DND-41 (cell line): ENCODE measurements at regions not wholly inside any gene's neighbourhood (a gene's known extent, or its start where the extent isn't known, plus 50 kb on each side); places are given as distances from the start of the nearest gene placed in this dataset.

ENCODE experiments used
- ATAC-seq: fragments of 200-7000 bp; cut with Tn5 transposase; 3 replicates; pipeline ENCODE4 v1.9.1; 2021; ENCODE audit warnings: low read depth; ENCODE audit not compliant: insufficient read depth
- DNase-seq: peaks from one replicate; pipeline ENCODE4 v3.0.0-alpha.2; 2020
- H2AFZ ChIP-seq: 2 replicates; pipeline ENCODE4 v1.6.0; 2012; ENCODE audit warnings: low read depth, low read length
- H3K27ac ChIP-seq: 2 replicates; pipeline ENCODE4 v1.5.1; 2012; ENCODE audit warnings: low read length, inconsistent platforms
- H3K27me3 ChIP-seq: fragments of 200-600 bp; sonication (generic); 2 replicates; pipeline ENCODE4 v1.6.0; 2012; ENCODE audit warnings: low read length, mild to moderate bottlenecking, inconsistent platforms; ENCODE audit not compliant: insufficient read depth, poor library complexity
- H3K36me3 ChIP-seq: 2 replicates; pipeline ENCODE4 v1.5.1; 2012; ENCODE audit warnings: low read length, inconsistent platforms; ENCODE audit not compliant: insufficient read depth
- H3K4me1 ChIP-seq: 2 replicates; pipeline ENCODE4 v1.5.1; 2012; ENCODE audit warnings: mild to moderate bottlenecking, low read length; ENCODE audit not compliant: insufficient read depth
- H3K4me2 ChIP-seq: 2 replicates; pipeline ENCODE4 v1.6.0; 2012; ENCODE audit warnings: mild to moderate bottlenecking, moderate library complexity, low read length, inconsistent platforms; ENCODE audit not compliant: insufficient read depth
- H3K4me3 ChIP-seq, 2 experiments: fragments of 200-600 bp in 1 of 2; shearing (Covaris generic) in 1 of 2; 2 replicates each; pipeline ENCODE4 v1.5.1; 2012 to 2016; ENCODE audit warnings: inconsistent platforms in 2 of 2, low read length in 2 of 2, mild to moderate bottlenecking in 2 of 2, low read depth in 1 of 2, moderate library complexity in 1 of 2
- H3K79me2 ChIP-seq: 2 replicates; pipeline ENCODE4 v1.6.0; 2012; ENCODE audit warnings: low read length, inconsistent platforms; ENCODE audit not compliant: insufficient read depth
- H3K9ac ChIP-seq: 2 replicates; pipeline ENCODE4 v1.6.0; 2012; ENCODE audit warnings: low read depth, mild to moderate bottlenecking, inconsistent platforms, low read length, moderate library complexity
- H3K9me3 ChIP-seq: 2 replicates; pipeline ENCODE4 v1.5.1; 2012; ENCODE audit warnings: low read length, moderate library complexity, mild to moderate bottlenecking, inconsistent platforms; ENCODE audit not compliant: insufficient read depth, severe bottlenecking
- H4K20me1 ChIP-seq: 2 replicates; pipeline ENCODE4 v1.6.0; 2012; ENCODE audit warnings: low read length; ENCODE audit not compliant: insufficient read depth
- EZH2 ChIP-seq: IDR thresholded peaks from 3 replicates; pipeline ENCODE4 v1.6.1; 2012; ENCODE audit warnings: borderline replicate concordance, low read depth, mild to moderate bottlenecking, moderate library complexity, low read length, inconsistent platforms; ENCODE audit not compliant: severe bottlenecking
- TF ChIP-seq, protein P1 (sequence below): IDR thresholded peaks from 2 replicates; pipeline ENCODE4 v1.5.1; 2012; ENCODE audit warnings: borderline replicate concordance, low read length, moderate library complexity, mild to moderate bottlenecking; ENCODE audit not compliant: poor library complexity, severe bottlenecking; ENCODE audit errors: extremely low read depth

DNA sequence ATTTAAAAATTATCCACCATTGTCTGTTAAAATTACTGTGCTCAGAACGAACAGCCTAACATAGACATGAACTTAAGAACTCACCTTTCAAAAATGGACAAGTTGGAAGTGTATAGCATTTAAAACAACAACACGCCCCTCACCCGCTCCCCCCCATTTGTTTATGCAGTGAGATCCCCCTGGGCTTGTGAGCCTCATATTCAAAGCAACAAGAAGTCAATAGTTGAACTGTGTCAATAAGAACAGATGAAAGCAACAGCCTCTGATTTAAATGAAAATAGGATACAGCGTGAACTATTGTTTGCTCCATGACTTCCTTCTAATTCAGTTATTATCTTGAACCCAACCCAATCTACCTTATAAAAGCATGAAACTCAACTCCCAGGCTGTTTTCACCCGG is 314.2 kb downstream of the BLID start:
- Histone ChIP-seq H3K9me3 (no peaks in the 10 kb centered on the region), H3K4me2 (no peak overlapping the region), H3K27ac (no peak overlapping the region), H3K9ac (no peak overlapping the region), H3K4me3 (no peak overlapping the region), H4K20me1 (no peaks in the 10 kb centered on the region), H3K4me1 (no peaks in the 10 kb centered on the region), H3K79me2 (no peaks in the 10 kb centered on the region), H2AFZ (no peak overlapping the region), H3K36me3 (no peaks in the 10 kb centered on the region), H3K27me3 (peaks cover 4% of the 10 kb centered on the region)
- ATAC-seq (no peak), DNase-seq (no peak)
- TF ChIP-seq, protein P1, sequence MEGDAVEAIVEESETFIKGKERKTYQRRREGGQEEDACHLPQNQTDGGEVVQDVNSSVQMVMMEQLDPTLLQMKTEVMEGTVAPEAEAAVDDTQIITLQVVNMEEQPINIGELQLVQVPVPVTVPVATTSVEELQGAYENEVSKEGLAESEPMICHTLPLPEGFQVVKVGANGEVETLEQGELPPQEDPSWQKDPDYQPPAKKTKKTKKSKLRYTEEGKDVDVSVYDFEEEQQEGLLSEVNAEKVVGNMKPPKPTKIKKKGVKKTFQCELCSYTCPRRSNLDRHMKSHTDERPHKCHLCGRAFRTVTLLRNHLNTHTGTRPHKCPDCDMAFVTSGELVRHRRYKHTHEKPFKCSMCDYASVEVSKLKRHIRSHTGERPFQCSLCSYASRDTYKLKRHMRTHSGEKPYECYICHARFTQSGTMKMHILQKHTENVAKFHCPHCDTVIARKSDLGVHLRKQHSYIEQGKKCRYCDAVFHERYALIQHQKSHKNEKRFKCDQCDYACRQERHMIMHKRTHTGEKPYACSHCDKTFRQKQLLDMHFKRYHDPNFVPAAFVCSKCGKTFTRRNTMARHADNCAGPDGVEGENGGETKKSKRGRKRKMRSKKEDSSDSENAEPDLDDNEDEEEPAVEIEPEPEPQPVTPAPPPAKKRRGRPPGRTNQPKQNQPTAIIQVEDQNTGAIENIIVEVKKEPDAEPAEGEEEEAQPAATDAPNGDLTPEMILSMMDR, result no peak
- no peak for TF ChIP-seq EZH2

DNA sequence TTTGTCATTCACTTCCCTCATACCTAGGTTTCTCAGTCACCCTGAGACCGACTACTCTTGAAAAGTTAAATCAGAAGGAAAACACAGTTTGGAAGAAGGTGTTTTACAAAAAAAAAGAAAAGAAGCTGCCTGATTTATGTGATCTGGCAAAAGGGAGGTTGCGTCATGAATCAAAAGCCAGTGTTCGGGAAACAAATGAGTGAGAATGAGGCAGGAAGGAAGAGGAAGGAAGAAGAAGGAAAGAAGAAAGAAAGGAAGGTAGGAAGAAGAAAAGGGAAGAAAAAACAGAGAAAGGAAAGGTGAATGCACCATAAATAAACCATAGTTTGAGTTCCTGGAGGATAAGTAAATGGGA is 314.6 kb downstream of the BLID start:
- no peak overlapping the region for H3K27ac ChIP-seq
- H3K79me2 ChIP-seq, result no peaks in the 10 kb centered on the region
- H3K27me3 ChIP-seq, result peaks cover 4% of the 10 kb centered on the region
- H3K36me3 ChIP-seq, result no peaks in the 10 kb centered on the region
- H4K20me1 ChIP-seq, result no peaks in the 10 kb centered on the region
- no peak for DNase-seq
- H2AFZ ChIP-seq, result no peak overlapping the region
- ATAC-seq, result no peak
- no peak overlapping the region for H3K4me2 ChIP-seq
- TF ChIP-seq, protein P1, result no peak
- no peak for TF ChIP-seq EZH2
- H3K4me3 ChIP-seq, result no peak overlapping the region
- H3K9ac ChIP-seq, result no peak overlapping the region
- no peaks in the 10 kb centered on the region for H3K4me1 ChIP-seq
- H3K9me3 ChIP-seq, result no peaks in the 10 kb centered on the region

DNA sequence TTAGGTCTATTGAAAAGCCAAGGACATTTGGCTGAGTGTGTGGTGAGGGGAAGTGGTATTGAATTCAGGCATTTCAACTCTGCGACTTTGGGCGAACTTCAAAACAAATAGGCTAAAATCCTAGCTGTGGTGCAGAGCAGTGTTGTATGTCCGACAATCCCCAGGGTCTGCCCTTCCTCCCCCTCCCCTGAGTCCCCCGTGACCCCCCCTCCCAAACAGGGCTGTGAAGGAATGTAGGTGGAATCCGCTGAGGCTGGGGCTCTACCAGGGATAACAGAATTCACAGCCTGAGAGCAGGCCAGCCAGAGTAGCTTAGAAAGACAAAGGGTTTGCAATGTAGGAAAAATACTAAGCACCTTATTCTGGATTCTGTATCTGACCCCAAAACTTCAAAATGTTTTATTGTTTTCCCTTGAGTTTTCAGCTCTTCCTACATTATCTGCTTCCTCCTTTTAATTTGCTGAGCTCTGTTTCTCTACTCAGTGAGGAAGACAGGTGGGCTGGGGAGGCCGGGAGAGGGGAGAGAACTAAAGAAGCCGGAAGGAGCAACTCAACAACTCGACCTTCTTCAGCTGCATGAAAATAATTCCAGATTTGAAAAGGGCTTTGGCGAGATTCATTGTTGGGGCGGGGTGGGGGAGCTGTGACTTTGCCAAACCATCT is 315.2 kb downstream of the BLID start:
- H3K79me2 ChIP-seq, result no peaks in the 10 kb centered on the region
- no peak overlapping the region for H3K4me3 ChIP-seq
- no peak overlapping the region for H3K4me2 ChIP-seq
- TF ChIP-seq, protein P1, result no peak
- TF ChIP-seq EZH2, result no peak
- no peaks in the 10 kb centered on the region for H3K9me3 ChIP-seq
- H3K9ac ChIP-seq, result no peak overlapping the region
- H4K20me1 ChIP-seq, result no peaks in the 10 kb centered on the region
- ATAC-seq (no peak), DNase-seq (no peak)
- peaks cover 4% of the 10 kb centered on the region for H3K27me3 ChIP-seq
- H2AFZ ChIP-seq, result no peak overlapping the region
- H3K27ac ChIP-seq, result no peak overlapping the region
- H3K4me1 ChIP-seq, result no peaks in the 10 kb centered on the region
- H3K36me3 ChIP-seq, result no peaks in the 10 kb centered on the region

- Histone ChIP-seq H3K4me1 (no peaks in the 10 kb centered on the region), H3K9ac (no peak overlapping the region), H3K9me3 (no peaks in the 10 kb centered on the region), H4K20me1 (no peaks in the 10 kb centered on the region), H3K4me3 (no peak overlapping the region), H3K36me3 (no peaks in the 10 kb centered on the region), H3K79me2 (no peaks in the 10 kb centered on the region), H3K27me3 (peaks cover 4% of the 10 kb centered on the region), H3K4me2 (no peak overlapping the region), H3K27ac (no peak overlapping the region), H2AFZ (no peak overlapping the region)
- TF ChIP-seq EZH2, result no peak
- DNase-seq (no peak), ATAC-seq (no peak)
Measured at GRCh38 chr11:121800240-121800639, 315.8 kb downstream of the BLID start.
